DND-41 (cell line): ENCODE measurements at regions not wholly inside any gene's neighbourhood (a gene's known extent, or its start where the extent isn't known, plus 50 kb on each side); places are given as distances from the start of the nearest gene placed in this dataset.
"Not testable (repeated sequence)": the region's sequence is repeated elsewhere in the genome, so short reads cannot be mapped to it uniquely, and the experiment has no call there.

Experiments
- ATAC-seq: fragments of 200-7000 bp; cut with Tn5 transposase; 3 replicates; pipeline ENCODE4 v1.9.1; 2021; ENCODE audit warnings: low read depth; ENCODE audit not compliant: insufficient read depth
- DNase-seq: peaks from one replicate; pipeline ENCODE4 v3.0.0-alpha.2; 2020
- H2AFZ ChIP-seq: 2 replicates; pipeline ENCODE4 v1.6.0; 2012; ENCODE audit warnings: low read depth, low read length
- H3K27ac ChIP-seq: 2 replicates; pipeline ENCODE4 v1.5.1; 2012; ENCODE audit warnings: low read length, inconsistent platforms
- H3K27me3 ChIP-seq: fragments of 200-600 bp; sonication (generic); 2 replicates; pipeline ENCODE4 v1.6.0; 2012; ENCODE audit warnings: low read length, mild to moderate bottlenecking, inconsistent platforms; ENCODE audit not compliant: insufficient read depth, poor library complexity
- H3K36me3 ChIP-seq: 2 replicates; pipeline ENCODE4 v1.5.1; 2012; ENCODE audit warnings: low read length, inconsistent platforms; ENCODE audit not compliant: insufficient read depth
- H3K4me1 ChIP-seq: 2 replicates; pipeline ENCODE4 v1.5.1; 2012; ENCODE audit warnings: mild to moderate bottlenecking, low read length; ENCODE audit not compliant: insufficient read depth
- H3K4me2 ChIP-seq: 2 replicates; pipeline ENCODE4 v1.6.0; 2012; ENCODE audit warnings: mild to moderate bottlenecking, moderate library complexity, low read length, inconsistent platforms; ENCODE audit not compliant: insufficient read depth
- H3K4me3 ChIP-seq, 2 experiments: fragments of 200-600 bp in 1 of 2; shearing (Covaris generic) in 1 of 2; 2 replicates each; pipeline ENCODE4 v1.5.1; 2012 to 2016; ENCODE audit warnings: inconsistent platforms in 2 of 2, low read length in 2 of 2, mild to moderate bottlenecking in 2 of 2, low read depth in 1 of 2, moderate library complexity in 1 of 2
- H3K79me2 ChIP-seq: 2 replicates; pipeline ENCODE4 v1.6.0; 2012; ENCODE audit warnings: low read length, inconsistent platforms; ENCODE audit not compliant: insufficient read depth
- H3K9ac ChIP-seq: 2 replicates; pipeline ENCODE4 v1.6.0; 2012; ENCODE audit warnings: low read depth, mild to moderate bottlenecking, inconsistent platforms, low read length, moderate library complexity
- H3K9me3 ChIP-seq: 2 replicates; pipeline ENCODE4 v1.5.1; 2012; ENCODE audit warnings: low read length, moderate library complexity, mild to moderate bottlenecking, inconsistent platforms; ENCODE audit not compliant: insufficient read depth, severe bottlenecking
- H4K20me1 ChIP-seq: 2 replicates; pipeline ENCODE4 v1.6.0; 2012; ENCODE audit warnings: low read length; ENCODE audit not compliant: insufficient read depth
- CTCF ChIP-seq: IDR thresholded peaks from 2 replicates; pipeline ENCODE4 v1.5.1; 2012; ENCODE audit warnings: borderline replicate concordance, low read length, moderate library complexity, mild to moderate bottlenecking; ENCODE audit not compliant: poor library complexity, severe bottlenecking; ENCODE audit errors: extremely low read depth
- EZH2 ChIP-seq: IDR thresholded peaks from 3 replicates; pipeline ENCODE4 v1.6.1; 2012; ENCODE audit warnings: borderline replicate concordance, low read depth, mild to moderate bottlenecking, moderate library complexity, low read length, inconsistent platforms; ENCODE audit not compliant: severe bottlenecking

DNA sequence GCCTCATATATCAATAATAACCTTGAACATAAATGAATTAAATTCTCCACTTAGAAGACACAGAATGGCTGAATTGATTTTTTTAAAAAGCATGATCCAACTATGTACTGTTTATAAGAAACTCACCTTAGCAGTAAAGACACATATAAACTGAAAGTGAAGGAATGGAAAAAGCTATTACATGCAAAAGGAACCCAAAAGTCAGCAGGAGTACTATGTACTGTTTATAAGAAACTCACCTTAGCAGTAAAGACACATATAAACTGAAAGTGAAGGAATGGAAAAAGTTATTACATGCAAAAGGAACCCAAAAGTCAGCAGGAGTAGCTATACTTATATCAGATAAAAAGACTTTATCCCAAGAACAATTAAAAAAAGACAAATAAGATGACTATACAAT is 204.8 kb downstream of the TMEM161B start:
- TF ChIP-seq CTCF (no peak), EZH2 (no peak)
- Histone ChIP-seq H3K27ac (no peak overlapping the region), H3K4me1 (no peaks in the 10 kb centered on the region), H3K9ac (no peak overlapping the region), H4K20me1 (no peaks in the 10 kb centered on the region), H2AFZ (no peak overlapping the region), H3K9me3 (no peaks in the 10 kb centered on the region), H3K36me3 (no peaks in the 10 kb centered on the region), H3K4me2 (no peak overlapping the region), H3K4me3 (no peak overlapping the region), H3K27me3 (no peaks in the 10 kb centered on the region), H3K79me2 (no peaks in the 10 kb centered on the region)
- DNase-seq (no peak), ATAC-seq (no peak)

- Histone ChIP-seq H3K27me3 (no peaks in the 10 kb centered on the region), H4K20me1 (no peaks in the 10 kb centered on the region), H3K36me3 (no peaks in the 10 kb centered on the region), H3K4me2 (no peak overlapping the region), H3K79me2 (no peaks in the 10 kb centered on the region), H3K4me3 (no peak overlapping the region), H3K27ac (no peak overlapping the region), H3K9ac (no peak overlapping the region), H3K9me3 (no peaks in the 10 kb centered on the region), H3K4me1 (no peaks in the 10 kb centered on the region), H2AFZ (no peak overlapping the region)
- TF ChIP-seq CTCF (no peak), EZH2 (no peak)
- DNase-seq, result no peak
- no peak for ATAC-seq
Observed at GRCh38 chr5:88060194-88060593, 208.5 kb downstream of the TMEM161B start.

DNA sequence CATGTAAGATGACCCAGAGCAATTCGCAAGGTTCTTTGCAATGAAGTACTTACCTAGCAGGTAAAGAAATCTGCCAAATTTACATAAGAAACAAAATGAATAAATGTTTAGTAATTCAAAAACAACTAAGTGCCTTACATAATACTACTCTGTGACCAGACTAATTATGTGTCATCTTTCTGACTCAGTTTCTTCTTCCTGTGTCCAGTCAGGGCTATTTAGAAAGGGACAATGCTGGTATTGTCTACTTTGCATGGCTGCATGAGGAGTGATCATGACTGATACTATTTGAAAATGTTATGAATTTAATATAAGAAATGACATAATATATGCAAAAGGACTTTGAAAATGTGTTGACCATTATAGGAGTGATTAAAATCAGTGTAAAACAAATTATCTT is 210.0 kb downstream of the TMEM161B start:
- no peak for DNase-seq
- Histone ChIP-seq H3K36me3 (no peaks in the 10 kb centered on the region), H3K27ac (no peak overlapping the region), H3K27me3 (no peaks in the 10 kb centered on the region), H3K4me2 (no peak overlapping the region), H3K9me3 (no peaks in the 10 kb centered on the region), H3K4me3 (no peak overlapping the region), H2AFZ (no peak overlapping the region), H3K9ac (no peak overlapping the region), H4K20me1 (no peaks in the 10 kb centered on the region), H3K4me1 (no peaks in the 10 kb centered on the region), H3K79me2 (no peaks in the 10 kb centered on the region)
- no peak for ATAC-seq
- TF ChIP-seq EZH2 (no peak), CTCF (no peak)

DNA sequence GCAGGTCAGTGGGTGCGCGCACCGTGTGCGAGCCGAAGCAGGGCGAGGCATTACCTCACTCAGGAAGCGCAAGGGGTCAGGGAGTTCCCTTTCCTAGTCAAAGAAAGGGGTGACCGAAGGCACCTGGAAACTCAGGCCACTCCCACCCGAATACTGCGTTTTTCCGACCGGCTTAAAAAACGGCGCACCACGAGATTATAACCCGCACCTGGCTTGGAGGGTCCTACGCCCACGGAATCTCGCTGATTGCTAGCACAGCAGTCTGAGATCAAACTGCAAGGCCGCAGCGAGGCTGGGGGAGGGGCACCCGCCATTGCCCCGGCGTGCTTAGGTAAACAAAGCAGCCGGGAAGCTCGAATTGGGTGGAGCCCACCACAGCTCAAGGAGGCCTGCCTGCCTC is 216.2 kb downstream of the TMEM161B start:
- H4K20me1 ChIP-seq, H3K9ac ChIP-seq, H3K4me2 ChIP-seq, H3K27ac ChIP-seq, H3K4me3 ChIP-seq, H2AFZ ChIP-seq, H3K79me2 ChIP-seq, H3K4me1 ChIP-seq, H3K36me3 ChIP-seq, H3K9me3 ChIP-seq, DNase-seq, H3K27me3 ChIP-seq, ATAC-seq: not testable (repeated sequence)
